ENCODE measurements at regions not wholly inside any gene's neighbourhood (a gene's known extent, or its start where the extent isn't known, plus 50 kb on each side); places are given as distances from the start of the nearest gene placed in this dataset.

- TF ChIP-seq ZNF430 (CRISPR knock-in tag; IDR thresholded peaks at IDR 0.05) (no peak), ZNF549 (CRISPR knock-in tag; IDR thresholded peaks at IDR 0.05) (no peak)
Measured at GRCh38 chr20:52824494-52825216, 147.5 kb upstream of the TSHZ2 start (continued).

GRCh38 chr20:52823303-52823702, 148.9 kb upstream of the TSHZ2 start:
- H3K27ac ChIP-seq (ENCODE audit: extremely low read length, insufficient read depth, low read length): no peak overlapping the region
- H3K4me3 ChIP-seq (replicated peaks in 1 of 3; ENCODE audit: insufficient read depth in 1 of 3, low read depth in 2 of 3, low read length in 3 of 3): no peak overlapping the region
- in situ Hi-C loops (cut with HindIII; ENCODE audit: extremely low pct_ligation_motif_present, low pct_unique_long_range_greater_than_20kb) (no loop called here), intact Hi-C loops (cut with micrococcal nuclease; ENCODE audit: unreplicated experiment) (no loop called here)
- ATAC-seq (no peak), DNase-seq (ENCODE audit: low spot score) (no peak), FAIRE-seq (no peak)
- H3K27me3 ChIP-seq (ENCODE audit: control insufficient read depth in 1 of 2, insufficient read depth in 2 of 2, low read length in 2 of 2): no peaks in the 10 kb centered on the region
- no peak overlapping the region for H3K4me2 ChIP-seq (ENCODE audit: low read depth, low read length)
- no peak overlapping the region for H2AFZ ChIP-seq (ENCODE audit: low read length)
- no peaks in the 10 kb centered on the region for H4K20me1 ChIP-seq (ENCODE audit: insufficient read depth, low read length)
- TF ChIP-seq ZBTB34 (CRISPR knock-in tag; IDR thresholded peaks at IDR 0.05) (no peak), ZNF816 (CRISPR knock-in tag; IDR thresholded peaks at IDR 0.05; ENCODE audit: borderline replicate concordance) (no peak), ZNF839 (CRISPR knock-in tag; IDR thresholded peaks at IDR 0.05; ENCODE audit: borderline replicate concordance) (no peak), ZMAT5 (CRISPR knock-in tag; IDR thresholded peaks at IDR 0.05; ENCODE audit: borderline replicate concordance, low read depth) (no peak), IRF2 (CRISPR knock-in tag; IDR thresholded peaks at IDR 0.05) (no peak), NR2F1 (CRISPR knock-in tag; IDR thresholded peaks at IDR 0.05) (no peak)
- no peaks in the 10 kb centered on the region for H3K4me1 ChIP-seq (ENCODE audit: insufficient read depth, low read length)
- H3K79me2 ChIP-seq (ENCODE audit: insufficient read depth, low read length): no peaks in the 10 kb centered on the region
- POLR2A ChIA-PET: no interaction called here
- peaks cover 24% of the 10 kb centered on the region for H3K9me3 ChIP-seq (ENCODE audit: low read length)
- 4% methylated on average over 2 of the region's 2 CpGs for WGBS (ENCODE audit: low lambda C conversion rate)
- no peak overlapping the region for H3K9ac ChIP-seq (ENCODE audit: insufficient read depth, low read depth, low read length)
- no TSS peak for BruUV-seq (replicated peaks)
- CTCF ChIA-PET (ENCODE audit: low intra/inter-chr PET ratio, low total read pairs): no interaction called here
- H3K36me3 ChIP-seq (replicated peaks in 1 of 2; ENCODE audit: control insufficient read depth in 1 of 2, insufficient read depth in 2 of 2, low read length in 2 of 2): no peaks in the 10 kb centered on the region
